ENCODE measurements at regions not wholly inside any gene's neighbourhood (a gene's known extent, or its start where the extent isn't known, plus 50 kb on each side); places are given as distances from the start of the nearest gene placed in this dataset.

- no peak overlapping the region for H3K4me3 ChIP-seq
- H3K9me3 ChIP-seq (ENCODE audit: control insufficient read depth in 4 of 4, insufficient read depth in 3 of 4, low read length in 3 of 4), result peaks cover 0 to 9% (median 0%) of the 10 kb centered on the region in 4 donors
- ATAC-seq (ENCODE audit: insufficient read depth, low FRiP score) (no peak), DNase-seq (peak; percentile 20 to 29 (median 21))
- H3K4me1 ChIP-seq (ENCODE audit: control insufficient read depth in 5 of 5, insufficient read depth in 5 of 5, low read length in 5 of 5), result peaks cover 0 to 7% (median 0%) of the 10 kb centered on the region in 5 donors
- H3K27ac ChIP-seq (ENCODE audit: low read depth in 1 of 2, low read length in 1 of 2), result no peak overlapping the region
- TF ChIP-seq CTCF (IDR thresholded peaks at IDR 0.05; ENCODE audit: control extremely low read depth, extremely low read depth), result no peak
- H3K9ac ChIP-seq (ENCODE audit: insufficient read depth in 1 of 2, low read length in 2 of 2), result no peak overlapping the region
- H3K27me3 ChIP-seq (ENCODE audit: control insufficient read depth in 3 of 3, insufficient read depth in 3 of 3, low read length in 2 of 3), result peaks cover 0 to 13% (median 9%) of the 10 kb centered on the region in 3 donors
- 59 to 65% methylated on average over 20 of the region's 20 CpGs for WGBS, 2 donors
- H3K36me3 ChIP-seq (ENCODE audit: control insufficient read depth in 4 of 4, insufficient read depth in 4 of 4, low read length in 4 of 4), result no peaks in the 10 kb centered on the region
Measured at GRCh38 chr4:3657902-3658529, 108.2 kb upstream of the ADRA2C start.

GRCh38 chr4:3656416-3657356 lies 109.5 kb upstream of the ADRA2C start:
- no peak for TF ChIP-seq CTCF (IDR thresholded peaks at IDR 0.05; ENCODE audit: control extremely low read depth, extremely low read depth)
- no peak for ATAC-seq (ENCODE audit: insufficient read depth, low FRiP score)
- peaks cover 0 to 16% (median 0%) of the 10 kb centered on the region in 5 donors for H3K4me1 ChIP-seq (ENCODE audit: control insufficient read depth in 5 of 5, insufficient read depth in 5 of 5, low read length in 5 of 5)
- H3K9me3 ChIP-seq (ENCODE audit: control insufficient read depth in 4 of 4, insufficient read depth in 3 of 4, low read length in 3 of 4), result peaks cover 0 to 8% (median 0%) of the 10 kb centered on the region in 4 donors
- no peak overlapping the region for H3K4me3 ChIP-seq
- no peaks in the 10 kb centered on the region for H3K36me3 ChIP-seq (ENCODE audit: control insufficient read depth in 4 of 4, insufficient read depth in 4 of 4, low read length in 4 of 4)
- 72 to 78% methylated on average over 24 of the region's 24 CpGs for WGBS, 2 donors
- H3K9ac ChIP-seq (ENCODE audit: insufficient read depth in 1 of 2, low read length in 2 of 2), result no peak overlapping the region
- DNase-seq, result no peak
- H3K27ac ChIP-seq (ENCODE audit: low read depth in 1 of 2, low read length in 1 of 2), result no peak overlapping the region
- H3K27me3 ChIP-seq (ENCODE audit: control insufficient read depth in 3 of 3, insufficient read depth in 3 of 3, low read length in 2 of 3), result peaks cover 0 to 9% (median 7%) of the 10 kb centered on the region in 3 donors

- DNase-seq (no peak), ATAC-seq (ENCODE audit: insufficient read depth, low FRiP score) (no peak)
- Histone ChIP-seq H3K27me3 (ENCODE audit: control insufficient read depth in 3 of 3, insufficient read depth in 3 of 3, low read length in 2 of 3) (peaks cover 5 to 9% (median 7%) of the 10 kb centered on the region in 3 donors), H3K4me1 (ENCODE audit: control insufficient read depth in 5 of 5, insufficient read depth in 5 of 5, low read length in 5 of 5) (peaks cover 0 to 16% (median 0%) of the 10 kb centered on the region in 5 donors), H3K9me3 (ENCODE audit: control insufficient read depth in 4 of 4, insufficient read depth in 3 of 4, low read length in 3 of 4) (peaks cover 0 to 7% (median 0%) of the 10 kb centered on the region in 4 donors), H3K27ac (ENCODE audit: low read depth in 1 of 2, low read length in 1 of 2) (no peak overlapping the region), H3K4me3 (no peak overlapping the region), H3K9ac (ENCODE audit: insufficient read depth in 1 of 2, low read length in 2 of 2) (no peak overlapping the region), H3K36me3 (ENCODE audit: control insufficient read depth in 4 of 4, insufficient read depth in 4 of 4, low read length in 4 of 4) (no peaks in the 10 kb centered on the region)
- TF ChIP-seq CTCF (IDR thresholded peaks at IDR 0.05; ENCODE audit: control extremely low read depth, extremely low read depth), result no peak
- 43 to 47% methylated on average over 8 of the region's 8 CpGs for WGBS, 2 donors
Measured at GRCh38 chr4:3655963-3656362, 110.2 kb upstream of the ADRA2C start.
